Colonic mucosa (tissue), 4 donors: ENCODE measurements at regions not wholly inside any gene's neighbourhood (a gene's known extent, or its start where the extent isn't known, plus 50 kb on each side); places are given as distances from the start of the nearest gene placed in this dataset.

Experiments used
- DNase-seq: peaks from one replicate; pipeline ENCODE4 v3.0.0-alpha.2; 2020
- H3K27ac ChIP-seq: fragments of 200-600 bp; one replicate; pipeline ENCODE4 v1.8.0; 2021
- H3K27me3 ChIP-seq: fragments of 200-600 bp; one replicate; pipeline ENCODE4 v1.8.0; 2021
- H3K36me3 ChIP-seq: fragments of 200-600 bp; one replicate; pipeline ENCODE4 v1.8.0; 2021
- H3K4me1 ChIP-seq: fragments of 200-600 bp; one replicate; pipeline ENCODE4 v1.8.0; 2021; ENCODE audit warnings: mild to moderate bottlenecking
- H3K4me3 ChIP-seq: fragments of 200-600 bp; one replicate; pipeline ENCODE4 v1.8.0; 2021
- H3K9ac ChIP-seq, 2 donors: one replicate each; pipeline ENCODE4 v1.7.0; 2013; ENCODE audit warnings: control low read depth in 2 of 2, low read depth in 2 of 2, low read length in 2 of 2
- H3K9me3 ChIP-seq: fragments of 200-600 bp; one replicate; pipeline ENCODE4 v1.8.0; 2021
- intact Hi-C: fragments of 100-400 bp; cut with DNase I; formaldehyde crosslinking; loops from one replicate; pipeline ENCODE4 v1.14.1; 2022
- TF ChIP-seq, protein P1 (sequence below): fragments of 200-600 bp; IDR thresholded peaks from one replicate; pipeline ENCODE4 v1.8.0; 2022; ENCODE audit warnings: antibody characterized with exemption, mild to moderate bottlenecking
- donor health status: healthy.
- donor health status: DM: no; HTN: no; CAD: no.
- donor health status: DM: no; HTN: no; CAD: no.

DNA sequence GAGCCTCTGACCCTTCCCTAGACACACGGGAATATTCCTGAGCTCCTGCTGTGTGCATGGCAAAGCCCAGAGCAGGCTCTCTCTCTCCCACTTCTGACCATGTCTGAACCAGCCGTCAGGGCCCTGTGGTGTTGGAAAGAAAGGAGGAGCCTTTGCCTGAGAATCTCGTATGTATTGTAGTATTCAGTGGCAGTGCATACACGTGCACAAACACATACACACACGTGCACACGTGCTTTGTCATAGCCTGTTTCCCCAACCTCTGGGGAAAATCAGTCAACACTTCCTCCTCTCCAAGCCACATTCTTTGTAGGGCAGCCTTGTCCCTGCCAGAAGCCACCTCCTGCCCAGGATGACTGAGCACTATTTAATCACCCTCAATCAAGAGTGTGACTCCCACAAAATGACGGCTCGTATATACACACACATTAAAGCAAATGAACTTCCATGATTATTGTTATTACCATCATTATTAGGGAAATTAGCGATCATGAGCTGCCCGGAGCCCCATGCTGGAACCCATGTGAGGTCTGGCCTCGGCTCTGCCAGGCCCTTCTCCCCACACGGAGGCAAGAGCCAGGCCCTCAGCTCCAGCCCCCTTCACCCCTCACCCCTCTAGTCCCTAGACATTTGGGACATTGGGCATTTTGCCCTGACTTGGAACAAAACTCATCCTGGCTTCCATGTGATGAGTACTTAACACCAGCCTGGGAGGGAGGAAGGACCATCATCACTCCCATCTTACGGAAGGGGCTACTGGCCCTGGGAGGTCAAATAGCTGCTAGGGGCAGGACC is 331.9 kb downstream of the NPHP4 start:
- no peak overlapping the region for H3K27ac ChIP-seq
- H3K4me3 ChIP-seq: no peak overlapping the region
- H3K36me3 ChIP-seq: no peaks in the 10 kb centered on the region
- DNase-seq: no peak
- no peaks in the 10 kb centered on the region for H3K4me1 ChIP-seq
- H3K9me3 ChIP-seq: no peaks in the 10 kb centered on the region
- intact Hi-C loops: no loop called here
- no peak overlapping the region for H3K9ac ChIP-seq
- TF ChIP-seq, protein P1, sequence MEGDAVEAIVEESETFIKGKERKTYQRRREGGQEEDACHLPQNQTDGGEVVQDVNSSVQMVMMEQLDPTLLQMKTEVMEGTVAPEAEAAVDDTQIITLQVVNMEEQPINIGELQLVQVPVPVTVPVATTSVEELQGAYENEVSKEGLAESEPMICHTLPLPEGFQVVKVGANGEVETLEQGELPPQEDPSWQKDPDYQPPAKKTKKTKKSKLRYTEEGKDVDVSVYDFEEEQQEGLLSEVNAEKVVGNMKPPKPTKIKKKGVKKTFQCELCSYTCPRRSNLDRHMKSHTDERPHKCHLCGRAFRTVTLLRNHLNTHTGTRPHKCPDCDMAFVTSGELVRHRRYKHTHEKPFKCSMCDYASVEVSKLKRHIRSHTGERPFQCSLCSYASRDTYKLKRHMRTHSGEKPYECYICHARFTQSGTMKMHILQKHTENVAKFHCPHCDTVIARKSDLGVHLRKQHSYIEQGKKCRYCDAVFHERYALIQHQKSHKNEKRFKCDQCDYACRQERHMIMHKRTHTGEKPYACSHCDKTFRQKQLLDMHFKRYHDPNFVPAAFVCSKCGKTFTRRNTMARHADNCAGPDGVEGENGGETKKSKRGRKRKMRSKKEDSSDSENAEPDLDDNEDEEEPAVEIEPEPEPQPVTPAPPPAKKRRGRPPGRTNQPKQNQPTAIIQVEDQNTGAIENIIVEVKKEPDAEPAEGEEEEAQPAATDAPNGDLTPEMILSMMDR: no peak
- no peaks in the 10 kb centered on the region for H3K27me3 ChIP-seq

GRCh38 chr1:5659606-5660005 is 332.6 kb downstream of the NPHP4 start:
- Histone ChIP-seq H3K4me3 (no peak overlapping the region), H3K27me3 (no peaks in the 10 kb centered on the region), H3K4me1 (no peaks in the 10 kb centered on the region), H3K9me3 (no peaks in the 10 kb centered on the region), H3K27ac (no peak overlapping the region), H3K9ac (no peak overlapping the region), H3K36me3 (no peaks in the 10 kb centered on the region)
- intact Hi-C loops: no loop called here
- TF ChIP-seq, protein P1: no peak
- DNase-seq: no peak

DNA sequence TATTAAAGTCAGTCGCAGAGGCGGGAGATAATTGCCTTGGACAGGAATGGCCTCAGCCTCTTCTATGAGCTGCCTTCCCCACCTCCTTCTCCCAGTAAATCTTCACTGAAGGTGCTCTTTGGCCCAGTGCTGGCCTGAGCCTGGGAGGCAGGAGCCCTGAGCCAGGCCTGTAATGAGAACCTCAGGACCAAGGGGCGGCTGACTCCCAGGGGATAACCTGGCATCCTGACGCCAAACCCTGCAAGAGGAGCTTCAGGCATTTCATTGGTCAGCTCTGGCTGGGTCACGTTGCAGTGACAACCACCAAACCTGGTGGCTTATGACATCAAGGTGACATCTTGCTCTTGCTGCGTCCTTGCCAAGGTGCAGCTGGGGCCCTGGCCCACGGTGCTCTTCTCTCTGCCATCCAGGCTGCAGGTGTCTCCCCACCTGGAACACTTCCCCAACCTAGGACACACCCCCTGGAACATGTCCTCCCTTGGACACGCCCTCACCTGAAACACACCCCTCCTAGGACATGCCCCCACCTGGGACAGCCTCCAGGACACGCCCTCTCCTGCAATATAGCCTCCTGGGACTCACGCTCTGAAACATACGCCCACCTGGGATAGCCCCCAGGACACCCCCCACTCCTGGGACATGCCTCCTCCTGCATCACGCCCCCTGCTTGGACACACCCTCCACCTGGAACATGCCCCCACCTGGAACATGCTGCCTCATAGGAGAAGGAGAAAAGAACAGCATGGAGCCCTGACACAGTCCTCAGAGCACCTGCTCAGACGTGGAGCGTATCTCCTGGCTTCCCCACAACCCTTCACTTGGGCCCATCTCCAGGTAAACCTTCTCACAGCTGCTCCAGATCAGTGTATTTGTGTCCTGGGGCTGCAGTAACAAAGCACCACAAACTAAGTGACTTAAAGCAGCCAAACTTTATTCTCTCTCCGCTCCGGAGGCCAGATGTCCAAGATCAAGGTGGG is 333.6 kb downstream of the NPHP4 start:
- Histone ChIP-seq H3K27ac (no peak overlapping the region), H3K27me3 (no peaks in the 10 kb centered on the region), H3K9ac (no peak overlapping the region), H3K4me1 (no peaks in the 10 kb centered on the region), H3K9me3 (no peaks in the 10 kb centered on the region), H3K4me3 (no peak overlapping the region), H3K36me3 (no peaks in the 10 kb centered on the region)
- intact Hi-C loops: no loop called here
- TF ChIP-seq, protein P1: no peak
- peak; percentile 69 for DNase-seq

DNA sequence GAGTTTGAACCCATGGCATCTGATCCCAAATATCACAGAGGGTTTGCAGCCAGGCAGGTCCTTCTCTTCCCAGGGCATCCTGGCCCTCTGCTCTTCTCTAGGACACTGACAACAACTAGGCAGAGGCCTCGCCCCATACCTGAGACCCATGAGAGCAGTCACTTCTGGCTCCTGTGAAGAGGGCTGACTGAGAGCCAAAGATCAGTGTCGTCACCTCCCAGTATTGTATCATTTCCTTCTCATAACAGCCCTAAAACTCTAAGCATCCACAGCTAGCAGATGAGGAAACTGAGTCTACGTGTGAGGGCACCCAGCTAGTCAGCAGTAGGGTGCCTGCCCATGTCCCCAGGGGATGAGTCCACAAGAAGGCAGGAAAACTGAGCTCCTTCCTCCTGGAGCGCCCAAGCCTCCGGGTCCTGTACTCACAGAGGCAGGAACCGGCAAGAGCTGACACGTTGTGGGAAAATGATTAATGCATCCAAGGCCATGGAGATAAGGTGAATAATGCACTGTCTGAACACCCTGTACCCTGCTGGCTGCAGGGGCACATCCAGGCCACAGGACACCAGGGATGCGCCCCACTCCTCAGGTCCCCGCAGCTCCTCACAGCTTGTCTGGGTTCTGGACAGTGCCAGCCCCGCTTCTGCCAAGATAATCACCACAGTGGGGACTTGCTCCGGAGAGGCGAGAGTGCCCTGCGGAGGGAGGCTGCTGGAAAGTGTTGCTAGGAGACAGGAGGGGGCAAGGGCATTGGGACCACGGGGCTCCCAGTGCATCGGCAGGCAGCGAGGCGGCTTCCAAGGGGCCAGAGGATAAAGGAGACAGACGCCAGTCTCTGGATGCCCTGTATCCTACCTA is 340.0 kb downstream of the NPHP4 start:
- Histone ChIP-seq H3K27me3 (peaks cover 5% of the 10 kb centered on the region), H3K9ac (no peak overlapping the region), H3K9me3 (no peaks in the 10 kb centered on the region), H3K4me1 (no peaks in the 10 kb centered on the region), H3K27ac (no peak overlapping the region), H3K4me3 (no peak overlapping the region), H3K36me3 (no peaks in the 10 kb centered on the region)
- intact Hi-C loops: no loop called here
- TF ChIP-seq, protein P1: no peak
- no peak for DNase-seq

DNA sequence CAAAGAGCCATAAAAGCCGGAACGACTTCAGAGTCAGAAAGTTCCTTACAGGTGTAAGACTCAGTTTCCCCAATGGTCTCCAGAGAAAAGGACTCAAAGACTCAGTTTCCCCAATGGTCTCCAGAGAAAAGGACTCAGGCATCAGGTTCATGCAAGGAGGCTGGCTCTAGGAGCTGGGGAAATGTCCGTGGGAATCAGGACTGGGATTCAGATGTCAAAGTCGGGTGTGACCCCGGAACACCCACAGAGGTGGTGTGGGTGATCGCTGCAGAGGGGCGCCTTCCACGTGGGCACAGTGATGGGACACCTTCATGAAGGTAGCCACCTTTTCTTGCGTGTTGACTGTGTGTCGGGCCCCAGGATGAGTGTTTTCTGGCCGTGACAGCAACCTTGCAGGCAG is 340.8 kb downstream of the NPHP4 start:
- DNase-seq: no peak
- Histone ChIP-seq H3K36me3 (no peaks in the 10 kb centered on the region), H3K4me1 (no peaks in the 10 kb centered on the region), H3K9ac (no peak overlapping the region), H3K27ac (no peak overlapping the region), H3K9me3 (no peaks in the 10 kb centered on the region), H3K27me3 (peaks cover 5% of the 10 kb centered on the region), H3K4me3 (no peak overlapping the region)
- intact Hi-C loops: no loop called here
- TF ChIP-seq, protein P1: no peak
